DMS79 (cell line): ENCODE measurements at regions not wholly inside any gene's neighbourhood (a gene's known extent, or its start where the extent isn't known, plus 50 kb on each side); places are given as distances from the start of the nearest gene placed in this dataset.

Source experiments
- DNase-seq: peaks from one replicate; lab custom pipeline; 2025; lab: John Stamatoyannopoulos, UW

- no peak for DNase-seq
Measured at GRCh38 chr10:8418631-8419030, 364.1 kb downstream of the GATA3 start.

- no peak for DNase-seq
Measured at GRCh38 chr10:8420182-8420581, 365.7 kb downstream of the GATA3 start.

GRCh38 chr10:8424555-8425211 is 370.2 kb downstream of the GATA3 start:
- no peak for DNase-seq

- DNase-seq, result no peak
Measured at GRCh38 chr10:8428654-8429053, 374.2 kb downstream of the GATA3 start.

GRCh38 chr10:8430321-8430720 is 375.8 kb downstream of the GATA3 start:
- no peak for DNase-seq

- DNase-seq, result no peak
Measured at GRCh38 chr10:8431511-8431910, 377.0 kb downstream of the GATA3 start.

GRCh38 chr10:8435186-8436055 is 380.9 kb downstream of the GATA3 start:
- no peak for DNase-seq

- DNase-seq, result no peak
Measured at GRCh38 chr10:8437896-8438295, 383.4 kb downstream of the GATA3 start.

- no peak for DNase-seq
Measured at GRCh38 chr10:8438603-8439002, 384.1 kb downstream of the GATA3 start.

GRCh38 chr10:8439040-8439439 is 384.6 kb downstream of the GATA3 start:
- no peak for DNase-seq

- no peak for DNase-seq
Measured at GRCh38 chr10:8444630-8445029, 390.1 kb downstream of the GATA3 start.

GRCh38 chr10:8445353-8445752 is 390.9 kb downstream of the GATA3 start:
- no peak for DNase-seq

GRCh38 chr10:8449909-8450308 is 395.4 kb downstream of the GATA3 start:
- no peak for DNase-seq

GRCh38 chr10:8453587-8453986 is 399.1 kb downstream of the GATA3 start:
- no peak for DNase-seq

GRCh38 chr10:8454357-8454756 is 399.9 kb downstream of the GATA3 start:
- no peak for DNase-seq

- DNase-seq, result no peak
Measured at GRCh38 chr10:8455181-8455580, 400.7 kb downstream of the GATA3 start.

GRCh38 chr10:8456386-8456785 is 401.9 kb downstream of the GATA3 start:
- DNase-seq, result no peak

- DNase-seq, result no peak
Measured at GRCh38 chr10:8460626-8461025, 406.1 kb downstream of the GATA3 start.

GRCh38 chr10:8462565-8462964 is 408.1 kb downstream of the GATA3 start:
- no peak for DNase-seq

GRCh38 chr10:8463853-8464252 is 409.4 kb downstream of the GATA3 start:
- no peak for DNase-seq

GRCh38 chr10:8468477-8468876 is 414.0 kb downstream of the GATA3 start:
- no peak for DNase-seq

- DNase-seq, result no peak
Measured at GRCh38 chr10:8473205-8473604, 418.7 kb downstream of the GATA3 start.

GRCh38 chr10:8477300-8477699 is 422.8 kb downstream of the GATA3 start:
- DNase-seq, result no peak
